VCaP (cell line): ENCODE measurements at regions not wholly inside any gene's neighbourhood (a gene's known extent, or its start where the extent isn't known, plus 50 kb on each side); places are given as distances from the start of the nearest gene placed in this dataset.

Experiments used
- H3K27ac ChIP-seq: fragments of 450-650 bp; 2 replicates; pipeline ENCODE4 v1.5.1; 2017
- CTCF ChIP-seq: fragments of 450-650 bp; conservative IDR thresholded peaks from 2 replicates; pipeline ENCODE4 v1.5.1; 2017; ENCODE audit warnings: mild to moderate bottlenecking, moderate library complexity

DNA sequence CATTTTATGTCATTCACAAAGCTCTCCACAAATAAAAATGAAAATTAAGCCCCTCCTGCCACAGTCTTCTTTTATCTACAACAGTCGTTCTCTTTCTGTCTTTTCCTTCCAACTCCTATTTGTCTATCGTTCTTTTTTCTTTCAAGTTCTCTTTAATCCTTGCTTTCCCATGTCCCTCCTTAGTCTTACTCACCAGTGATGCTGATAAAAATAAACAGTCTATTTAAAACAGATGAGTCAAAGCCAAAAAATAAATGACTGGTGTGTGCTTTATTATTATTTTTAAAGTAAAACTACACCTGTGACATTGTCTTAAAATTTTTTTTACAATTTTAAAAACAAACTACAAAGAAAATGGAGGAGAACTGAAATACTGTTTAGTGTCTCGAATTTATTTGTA is 137.1 kb upstream of the TMEM161B start:
- TF ChIP-seq CTCF = no peak
- H3K27ac ChIP-seq = no peak overlapping the region

GRCh38 chr5:88404405-88404804 is 135.8 kb upstream of the TMEM161B start:
- no peak overlapping the region for H3K27ac ChIP-seq
- no peak for TF ChIP-seq CTCF

DNA sequence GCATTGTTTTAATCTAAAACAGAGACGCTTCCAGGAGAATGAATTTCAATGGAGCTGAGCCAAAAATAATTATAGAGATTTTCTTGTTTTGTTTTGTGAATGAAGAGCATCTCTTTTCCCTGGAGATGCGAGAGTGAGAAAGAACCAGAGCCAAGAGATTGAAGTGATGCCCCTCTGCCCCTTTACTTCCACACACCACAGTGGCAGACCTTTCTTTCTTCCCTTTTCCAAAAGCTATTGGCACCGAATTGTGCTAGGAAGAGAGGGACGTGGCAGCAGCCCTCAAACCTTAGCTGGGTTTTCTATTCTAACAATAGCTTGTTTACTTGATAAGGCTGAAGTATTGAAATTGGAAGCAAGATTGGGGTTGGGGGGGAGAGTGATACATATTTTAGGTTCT is 133.0 kb upstream of the TMEM161B start:
- H3K27ac ChIP-seq = no peak overlapping the region
- no peak for TF ChIP-seq CTCF

DNA sequence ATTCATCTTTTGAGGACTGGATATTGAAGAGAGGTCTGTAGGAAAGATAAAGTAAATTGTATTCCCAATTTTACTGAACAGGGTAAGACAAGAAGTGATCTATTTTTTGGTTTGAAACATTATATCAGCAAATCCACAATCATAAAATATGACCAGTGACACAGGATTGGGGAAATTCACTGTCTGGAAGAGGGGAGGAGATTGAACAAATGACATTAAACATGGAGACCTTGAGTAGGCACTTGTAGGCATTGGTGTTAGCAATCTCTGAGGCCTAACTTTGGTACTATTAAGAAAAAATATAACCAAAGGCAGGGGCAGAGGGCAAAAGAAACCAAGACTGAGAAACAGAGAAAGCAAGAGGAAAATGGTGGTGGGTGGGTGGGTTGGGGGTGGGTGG is 132.6 kb upstream of the TMEM161B start:
- no peak overlapping the region for H3K27ac ChIP-seq
- no peak for TF ChIP-seq CTCF

DNA sequence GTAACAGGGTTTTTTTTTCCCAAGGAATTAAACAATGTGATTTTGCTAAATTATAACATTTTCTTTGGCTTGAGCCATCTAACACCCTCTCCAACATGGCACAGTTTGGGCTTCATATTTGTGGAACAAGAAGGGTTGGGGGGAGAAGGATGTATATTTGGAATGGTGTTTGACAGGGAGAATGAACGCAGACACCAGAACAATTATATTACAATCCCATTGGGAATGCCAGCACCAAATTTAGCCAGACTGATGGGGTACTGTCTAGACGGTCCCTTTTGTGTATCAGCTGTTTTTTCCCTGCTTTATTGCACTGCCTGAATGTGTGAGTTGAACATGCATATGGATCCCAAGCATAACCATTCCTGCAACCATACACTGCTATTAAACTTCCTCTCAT is 130.9 kb upstream of the TMEM161B start:
- no peak for TF ChIP-seq CTCF
- no peak overlapping the region for H3K27ac ChIP-seq

DNA sequence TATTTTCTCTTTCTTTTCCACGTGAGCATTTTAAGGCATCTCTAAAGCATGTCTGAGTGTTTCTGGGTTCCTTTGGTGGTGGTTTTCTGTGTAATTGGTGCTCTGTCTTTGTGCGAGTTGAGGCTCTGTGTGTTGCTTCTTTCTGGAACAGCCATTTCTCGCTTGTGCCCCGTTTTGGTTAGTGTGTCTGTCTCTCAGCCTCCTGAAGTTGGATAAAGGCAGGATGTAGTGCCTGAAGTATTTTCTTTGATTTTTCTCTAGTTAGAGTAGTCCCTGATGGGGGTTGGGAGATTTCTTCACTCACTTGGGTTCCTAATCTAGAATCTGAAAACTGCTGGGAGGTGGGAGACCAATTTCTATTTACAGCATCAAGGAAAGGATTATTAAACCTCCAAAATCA is 129.7 kb upstream of the TMEM161B start:
- no peak for TF ChIP-seq CTCF
- H3K27ac ChIP-seq = no peak overlapping the region

DNA sequence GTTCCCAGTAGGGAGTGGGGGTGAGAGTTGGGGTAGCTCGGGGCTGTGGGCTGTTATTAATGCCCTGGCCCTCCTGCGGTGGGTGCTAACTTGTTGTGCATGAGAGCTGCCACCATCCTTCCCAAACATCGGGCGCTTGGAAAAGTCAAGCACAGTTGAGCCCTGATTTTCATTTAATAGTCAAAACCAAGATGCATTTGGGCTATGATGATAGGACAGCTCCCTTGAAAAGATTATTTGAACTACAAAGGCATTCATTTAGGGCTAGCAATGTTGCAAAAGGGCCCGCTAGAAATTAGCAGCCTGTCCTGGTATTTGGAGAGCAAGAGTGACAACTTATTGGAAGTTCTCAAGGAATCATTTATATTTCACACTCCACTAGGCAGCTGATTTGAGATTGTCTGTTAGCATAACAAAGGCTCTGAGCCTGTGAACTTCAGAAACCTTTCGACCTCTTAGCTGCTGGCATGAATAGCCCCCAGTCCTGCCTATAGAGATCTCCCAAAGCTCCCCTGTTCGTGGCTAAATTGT is 128.2 kb upstream of the TMEM161B start:
- no peak overlapping the region for H3K27ac ChIP-seq
- TF ChIP-seq CTCF = no peak
